ENCODE measurements at regions not wholly inside any gene's neighbourhood (a gene's known extent, or its start where the extent isn't known, plus 50 kb on each side); places are given as distances from the start of the nearest gene placed in this dataset.

DNA sequence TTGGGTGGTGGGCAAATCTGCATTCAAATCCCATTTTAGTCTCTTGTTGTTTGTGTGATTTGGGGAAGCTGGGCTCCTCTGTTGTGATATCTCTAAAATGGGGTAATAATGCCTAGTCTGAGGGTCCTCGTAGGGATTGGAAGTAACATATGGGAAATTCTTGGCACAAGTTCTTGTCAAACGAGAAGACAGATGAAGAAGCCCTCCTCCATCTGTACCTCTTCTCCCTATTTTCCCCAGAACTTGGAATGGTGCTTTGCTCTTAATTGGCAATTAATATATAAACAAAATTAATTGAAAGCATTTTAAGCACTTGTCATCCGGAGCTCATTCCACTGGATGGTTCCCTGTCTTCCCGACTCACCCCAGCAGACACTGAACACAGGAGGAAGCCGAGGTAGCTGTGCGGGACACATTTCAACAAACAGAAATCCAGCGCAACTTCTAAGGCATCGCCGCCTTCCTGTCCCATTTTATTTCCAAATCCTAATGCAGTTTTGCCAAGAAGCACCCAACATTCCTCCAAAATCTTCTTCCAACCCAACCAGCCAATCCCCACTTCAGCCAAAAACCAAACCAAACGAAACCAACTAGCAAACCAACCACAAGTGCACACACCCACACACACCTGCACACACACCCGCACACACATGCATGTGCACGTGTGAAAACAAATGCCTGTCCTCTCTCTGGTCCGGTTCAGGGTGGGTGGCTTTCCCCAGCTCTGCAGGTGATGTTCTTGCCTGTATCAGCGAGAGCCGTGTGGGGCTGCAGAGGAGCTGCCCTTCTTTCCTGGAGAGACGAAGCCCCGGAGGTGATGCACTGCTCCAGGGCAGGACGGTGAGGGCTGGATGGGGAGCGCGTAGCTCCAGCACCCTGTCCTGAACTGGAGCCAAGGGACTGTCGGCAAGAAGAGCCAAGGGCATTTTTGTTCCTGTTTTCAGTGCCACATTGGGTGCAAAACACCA is 100.8 kb upstream of the B3GAT1 start:
- Histone ChIP-seq H3K4me1 (ENCODE audit: control insufficient read depth, insufficient read depth, low read length) (no peaks in the 10 kb centered on the region), H3K9ac (ENCODE audit: low read length) (no peak overlapping the region), H3K4me3 (ENCODE audit: low read length) (no peak overlapping the region), H3K27me3 (ENCODE audit: control insufficient read depth, insufficient read depth, low read length) (no peaks in the 10 kb centered on the region), H3K36me3 (ENCODE audit: control insufficient read depth, insufficient read depth, low read length) (no peaks in the 10 kb centered on the region), H3K27ac (ENCODE audit: low read depth, low read length) (no peak overlapping the region)

DNA sequence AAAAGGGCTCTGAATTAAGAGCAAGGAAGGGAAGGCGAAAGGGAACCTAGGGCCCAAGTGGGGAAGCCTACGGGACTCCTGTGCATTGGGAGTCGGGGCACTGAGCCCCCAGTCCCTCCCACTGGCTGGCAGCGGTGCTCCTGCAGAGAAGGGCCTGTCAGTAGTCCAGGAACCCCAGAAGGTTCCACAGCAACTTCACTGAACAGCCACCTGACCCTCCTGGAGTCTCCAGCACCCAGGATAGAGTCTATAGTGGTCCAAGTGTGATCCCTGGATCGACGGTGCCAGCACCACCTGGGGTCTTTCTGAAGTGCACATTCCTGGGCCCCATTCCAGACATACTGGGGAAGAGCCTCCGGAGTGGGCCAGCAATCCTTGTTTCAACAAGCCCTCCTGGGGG is 100.0 kb upstream of the B3GAT1 start:
- H3K9ac ChIP-seq (ENCODE audit: low read length): no peak overlapping the region
- no peaks in the 10 kb centered on the region for H3K27me3 ChIP-seq (ENCODE audit: control insufficient read depth, insufficient read depth, low read length)
- H3K4me1 ChIP-seq (ENCODE audit: control insufficient read depth, insufficient read depth, low read length): no peaks in the 10 kb centered on the region
- no peak overlapping the region for H3K4me3 ChIP-seq (ENCODE audit: low read length)
- no peaks in the 10 kb centered on the region for H3K36me3 ChIP-seq (ENCODE audit: control insufficient read depth, insufficient read depth, low read length)
- no peak overlapping the region for H3K27ac ChIP-seq (ENCODE audit: low read depth, low read length)

DNA sequence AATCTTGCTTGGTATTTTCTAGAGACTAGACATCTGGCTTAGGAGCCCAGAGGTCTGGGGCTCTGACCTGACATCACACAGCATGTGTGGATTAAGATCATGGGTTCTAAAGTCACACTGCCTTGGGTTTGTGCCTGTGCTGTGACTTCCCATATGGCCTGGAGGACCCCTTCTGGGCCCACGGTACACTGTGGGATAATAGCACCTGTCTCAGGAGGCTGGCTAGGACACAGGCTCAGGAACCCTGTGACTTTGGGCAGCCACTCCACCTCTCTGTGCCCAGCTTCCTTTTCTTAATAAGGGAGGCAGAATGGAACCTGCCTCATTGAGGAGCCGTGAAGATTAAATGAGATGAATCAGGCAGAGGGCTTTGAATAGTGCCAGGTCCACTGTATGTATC is 99.2 kb upstream of the B3GAT1 start:
- Histone ChIP-seq H3K4me3 (ENCODE audit: low read length) (no peak overlapping the region), H3K36me3 (ENCODE audit: control insufficient read depth, insufficient read depth, low read length) (no peaks in the 10 kb centered on the region), H3K4me1 (ENCODE audit: control insufficient read depth, insufficient read depth, low read length) (no peaks in the 10 kb centered on the region), H3K9ac (ENCODE audit: low read length) (no peak overlapping the region), H3K27ac (ENCODE audit: low read depth, low read length) (no peak overlapping the region), H3K27me3 (ENCODE audit: control insufficient read depth, insufficient read depth, low read length) (no peaks in the 10 kb centered on the region)

DNA sequence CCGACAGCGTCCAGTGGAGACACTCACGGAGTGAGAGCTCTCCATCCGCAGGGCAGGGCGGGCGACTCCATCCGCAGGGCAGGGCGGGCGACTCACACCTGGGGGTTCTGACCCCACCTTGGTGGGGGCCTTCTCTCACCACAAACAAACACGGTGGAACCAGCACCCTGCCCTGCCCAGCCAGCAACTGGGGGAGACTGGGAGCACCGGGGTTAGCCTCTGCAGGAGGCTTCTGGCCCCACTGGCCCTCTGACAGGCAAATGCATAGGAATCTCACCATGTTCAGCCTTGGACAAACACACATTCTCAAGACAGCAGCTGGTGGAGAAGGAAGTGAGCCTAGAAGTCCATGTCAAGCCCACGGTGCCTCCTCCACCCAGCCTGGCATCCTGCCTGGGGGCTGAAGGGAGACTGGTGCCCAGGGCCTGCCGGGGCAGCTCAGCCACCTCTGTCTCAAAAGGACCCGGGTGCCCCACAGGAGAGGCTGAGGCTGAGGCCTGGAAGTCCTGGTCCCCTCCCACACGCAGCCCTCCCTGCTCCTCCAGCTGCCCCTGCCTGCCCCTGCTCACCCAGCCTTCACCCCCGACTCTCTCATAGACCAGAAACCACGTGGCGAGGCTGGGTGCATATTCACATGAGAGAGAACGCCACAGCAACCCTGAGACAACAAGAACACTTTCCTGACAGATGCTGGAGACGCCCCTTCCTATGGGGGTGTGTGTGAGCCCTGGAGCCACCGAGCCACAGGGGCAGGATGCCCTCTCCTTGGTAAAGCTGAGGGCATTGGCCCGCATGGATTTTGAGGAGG is 98.4 kb upstream of the B3GAT1 start:
- Histone ChIP-seq H3K9ac (ENCODE audit: low read length) (no peak overlapping the region), H3K36me3 (ENCODE audit: control insufficient read depth, insufficient read depth, low read length) (no peaks in the 10 kb centered on the region), H3K4me1 (ENCODE audit: control insufficient read depth, insufficient read depth, low read length) (no peaks in the 10 kb centered on the region), H3K27me3 (ENCODE audit: control insufficient read depth, insufficient read depth, low read length) (no peaks in the 10 kb centered on the region), H3K4me3 (ENCODE audit: low read length) (no peak overlapping the region), H3K27ac (ENCODE audit: low read depth, low read length) (no peak overlapping the region)

DNA sequence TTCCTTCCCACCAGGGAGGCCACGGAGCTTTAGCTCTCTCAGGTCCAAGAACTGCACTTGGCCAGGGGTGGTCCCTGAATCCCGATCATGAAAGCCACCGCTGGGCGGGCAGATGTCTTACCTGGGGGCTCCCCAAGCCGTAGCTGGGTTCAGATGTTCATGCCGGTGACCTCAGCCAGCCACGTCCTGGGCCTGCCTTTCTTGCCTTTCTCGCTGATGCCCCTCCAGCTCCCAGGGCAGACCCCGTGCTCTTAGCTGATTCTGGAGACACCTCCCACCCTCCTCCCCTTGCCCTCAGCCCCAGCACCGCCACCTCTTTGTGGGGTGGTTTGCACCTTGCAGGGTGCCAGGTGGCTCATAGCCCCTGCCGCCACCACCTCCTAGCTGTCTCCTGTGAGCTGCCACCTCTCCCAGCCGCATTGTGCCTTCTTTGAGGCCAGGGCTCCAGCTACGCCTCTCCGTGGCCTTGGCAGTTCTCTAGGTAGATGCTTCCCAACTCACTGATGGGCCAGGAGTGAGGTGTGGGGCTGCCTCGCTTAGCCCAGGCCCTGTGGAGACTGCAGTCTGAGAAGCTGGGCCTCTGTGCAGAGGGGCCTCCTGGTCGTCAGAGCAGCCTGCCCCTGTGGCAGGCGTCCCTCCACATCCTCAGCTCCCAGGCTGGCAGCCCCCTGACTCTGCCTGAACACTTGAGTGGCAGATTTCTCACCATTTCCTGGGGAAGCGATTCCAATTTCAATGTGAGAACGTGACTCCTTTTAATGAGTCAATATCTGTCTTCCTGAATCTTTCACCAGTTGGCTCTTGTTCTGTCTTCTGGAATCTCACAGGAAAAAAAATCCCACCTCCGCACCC is 97.6 kb upstream of the B3GAT1 start:
- H3K27me3 ChIP-seq (ENCODE audit: control insufficient read depth, insufficient read depth, low read length): no peaks in the 10 kb centered on the region
- no peaks in the 10 kb centered on the region for H3K4me1 ChIP-seq (ENCODE audit: control insufficient read depth, insufficient read depth, low read length)
- no peaks in the 10 kb centered on the region for H3K36me3 ChIP-seq (ENCODE audit: control insufficient read depth, insufficient read depth, low read length)
- H3K27ac ChIP-seq (ENCODE audit: low read depth, low read length): no peak overlapping the region
- no peak overlapping the region for H3K4me3 ChIP-seq (ENCODE audit: low read length)
- no peak overlapping the region for H3K9ac ChIP-seq (ENCODE audit: low read length)

DNA sequence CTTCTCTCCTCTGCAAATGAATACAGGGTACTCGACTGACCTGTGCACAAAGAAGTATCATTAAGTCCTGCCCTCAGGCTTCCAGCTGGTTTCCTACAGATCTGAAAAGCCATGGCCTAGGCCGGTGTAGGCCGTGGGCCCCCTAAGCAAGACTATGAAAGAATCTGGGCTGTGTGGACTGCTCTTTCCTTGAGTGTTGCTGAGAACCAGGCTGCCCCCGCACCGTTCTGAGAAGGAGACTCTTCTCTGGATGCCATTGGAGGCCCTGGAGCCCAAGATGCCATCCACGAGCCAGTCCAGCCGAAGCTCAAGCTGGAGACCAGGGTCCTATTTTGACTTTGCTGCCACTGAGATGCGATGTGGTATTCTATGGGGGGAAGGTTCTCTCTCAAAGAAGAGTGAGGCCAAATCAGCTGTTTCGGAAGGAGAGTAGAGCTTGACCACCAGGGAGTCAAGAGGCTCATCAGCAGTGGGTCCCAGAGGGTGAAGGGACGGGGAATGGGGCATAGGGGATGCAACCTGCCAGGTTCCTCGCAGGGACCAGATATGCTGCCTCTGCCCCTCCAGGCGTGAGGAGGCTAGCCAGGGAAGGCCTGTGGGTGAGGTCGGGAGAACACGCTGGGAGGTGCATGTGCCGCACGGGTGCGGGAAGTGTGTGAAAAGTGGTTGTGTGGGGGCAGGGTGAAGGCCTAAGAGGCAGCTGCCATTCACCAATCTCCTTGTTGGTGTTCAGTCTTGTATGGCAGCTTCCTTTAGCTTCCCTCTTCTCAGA is 96.4 kb upstream of the B3GAT1 start:
- no peaks in the 10 kb centered on the region for H3K27me3 ChIP-seq (ENCODE audit: control insufficient read depth, insufficient read depth, low read length)
- no peak overlapping the region for H3K9ac ChIP-seq (ENCODE audit: low read length)
- no peak overlapping the region for H3K27ac ChIP-seq (ENCODE audit: low read depth, low read length)
- H3K36me3 ChIP-seq (ENCODE audit: control insufficient read depth, insufficient read depth, low read length): no peaks in the 10 kb centered on the region
- H3K4me1 ChIP-seq (ENCODE audit: control insufficient read depth, insufficient read depth, low read length): no peaks in the 10 kb centered on the region
- no peak overlapping the region for H3K4me3 ChIP-seq (ENCODE audit: low read length)

DNA sequence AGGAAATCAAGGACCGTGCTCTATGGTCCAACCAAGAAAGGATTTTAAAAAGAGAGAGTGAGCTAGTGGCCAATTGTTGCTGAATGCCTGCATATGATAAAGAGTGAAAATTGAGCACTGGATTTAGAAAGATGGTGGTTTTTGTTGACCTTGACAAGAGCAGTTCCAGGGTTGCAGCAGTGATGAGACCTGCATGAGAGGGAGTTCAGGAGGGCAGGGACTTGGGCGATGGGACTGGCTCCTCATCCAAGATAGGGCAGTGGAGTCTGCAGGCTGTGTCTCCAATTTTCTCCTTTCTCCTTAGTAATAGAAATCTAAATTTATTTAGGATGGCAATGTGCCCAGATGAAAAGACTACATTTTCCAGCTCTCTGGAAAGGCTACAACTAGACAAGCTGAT is 94.0 kb upstream of the B3GAT1 start:
- no peaks in the 10 kb centered on the region for H3K4me1 ChIP-seq (ENCODE audit: control insufficient read depth, insufficient read depth, low read length)
- H3K9ac ChIP-seq (ENCODE audit: low read length): no peak overlapping the region
- no peaks in the 10 kb centered on the region for H3K27me3 ChIP-seq (ENCODE audit: control insufficient read depth, insufficient read depth, low read length)
- no peak overlapping the region for H3K4me3 ChIP-seq (ENCODE audit: low read length)
- no peaks in the 10 kb centered on the region for H3K36me3 ChIP-seq (ENCODE audit: control insufficient read depth, insufficient read depth, low read length)
- H3K27ac ChIP-seq (ENCODE audit: low read depth, low read length): no peak overlapping the region

DNA sequence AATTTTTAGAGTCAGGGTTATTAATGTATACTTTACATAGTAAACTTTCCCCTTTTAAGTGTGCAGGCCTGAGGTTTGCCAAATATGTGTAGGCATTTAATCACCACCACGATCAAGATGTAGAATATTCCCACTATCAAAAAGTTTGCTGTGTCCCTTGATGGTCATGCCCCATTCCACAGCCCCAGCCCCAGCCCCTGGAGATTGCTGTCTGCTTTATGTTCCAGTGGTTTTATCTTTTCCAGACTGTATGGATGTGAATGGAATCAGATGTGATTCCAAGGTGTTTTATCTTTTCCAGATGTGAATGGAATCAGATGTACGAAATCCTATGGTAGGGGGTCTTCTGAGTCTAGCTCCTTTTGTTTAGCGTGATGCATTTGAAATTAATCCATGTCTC is 93.1 kb upstream of the B3GAT1 start:
- Histone ChIP-seq H3K36me3 (ENCODE audit: control insufficient read depth, insufficient read depth, low read length) (no peaks in the 10 kb centered on the region), H3K9ac (ENCODE audit: low read length) (no peak overlapping the region), H3K27ac (ENCODE audit: low read depth, low read length) (no peak overlapping the region), H3K4me1 (ENCODE audit: control insufficient read depth, insufficient read depth, low read length) (no peaks in the 10 kb centered on the region), H3K4me3 (ENCODE audit: low read length) (no peak overlapping the region), H3K27me3 (ENCODE audit: control insufficient read depth, insufficient read depth, low read length) (no peaks in the 10 kb centered on the region)

DNA sequence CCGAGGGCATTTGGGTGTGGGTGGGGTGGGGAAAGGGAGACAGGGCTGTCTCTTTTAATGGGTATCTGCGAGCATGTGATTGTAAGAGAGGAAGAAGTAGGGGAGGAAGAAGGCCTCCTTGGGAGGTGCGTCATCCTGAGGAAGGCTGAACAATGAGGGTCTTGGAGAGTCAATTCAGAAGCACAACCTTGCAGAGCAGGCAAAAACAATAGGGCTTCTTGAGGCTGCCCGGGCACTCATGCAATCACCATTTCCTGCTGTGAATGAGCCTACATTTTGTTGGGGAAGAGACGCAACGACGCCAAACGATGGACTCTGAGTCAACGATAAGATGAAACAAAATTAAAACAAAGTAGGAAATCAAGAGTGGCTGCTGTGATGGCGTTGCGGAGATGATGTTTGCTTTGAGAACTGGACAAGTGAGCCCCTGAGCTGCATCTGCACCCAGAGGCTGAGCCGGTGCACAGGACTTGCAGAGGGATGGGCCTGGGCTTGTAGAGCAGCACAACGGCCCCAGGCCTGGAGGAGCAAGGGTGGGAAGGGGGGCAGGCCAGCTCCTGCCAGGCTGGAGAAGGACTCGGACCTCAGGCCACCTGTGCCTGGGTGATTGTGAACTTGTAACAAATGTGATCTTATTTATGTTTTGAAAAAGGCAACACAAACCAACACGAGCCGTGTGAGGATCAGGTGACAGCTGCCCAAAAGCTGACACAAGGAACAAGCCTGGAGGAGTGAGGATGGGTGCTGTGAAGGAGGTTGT is 92.3 kb upstream of the B3GAT1 start:
- no peaks in the 10 kb centered on the region for H3K4me1 ChIP-seq (ENCODE audit: control insufficient read depth, insufficient read depth, low read length)
- no peak overlapping the region for H3K27ac ChIP-seq (ENCODE audit: low read depth, low read length)
- no peaks in the 10 kb centered on the region for H3K36me3 ChIP-seq (ENCODE audit: control insufficient read depth, insufficient read depth, low read length)
- H3K4me3 ChIP-seq (ENCODE audit: low read length): no peak overlapping the region
- H3K27me3 ChIP-seq (ENCODE audit: control insufficient read depth, insufficient read depth, low read length): no peaks in the 10 kb centered on the region
- no peak overlapping the region for H3K9ac ChIP-seq (ENCODE audit: low read length)

DNA sequence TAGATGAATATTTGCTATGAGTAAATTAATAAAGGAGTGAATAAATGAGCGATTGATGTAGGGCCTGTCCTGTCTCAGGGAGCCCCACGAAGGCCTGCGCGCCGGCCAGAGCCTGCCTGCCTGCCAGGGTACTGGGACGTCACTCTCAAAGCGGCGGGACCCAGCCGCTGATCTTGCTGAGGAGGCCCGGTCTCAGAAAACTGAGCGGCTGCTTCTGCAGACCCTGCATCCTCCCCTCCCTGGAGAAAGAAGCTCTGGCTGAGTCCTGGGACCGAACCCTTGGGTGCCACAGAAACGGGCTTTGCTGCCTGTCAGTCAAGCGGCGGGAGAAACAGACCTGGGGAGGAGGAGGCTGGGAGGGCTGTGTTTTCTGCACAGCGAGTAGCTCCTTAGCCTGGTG is 91.6 kb upstream of the B3GAT1 start:
- no peak overlapping the region for H3K9ac ChIP-seq (ENCODE audit: low read length)
- no peaks in the 10 kb centered on the region for H3K36me3 ChIP-seq (ENCODE audit: control insufficient read depth, insufficient read depth, low read length)
- no peaks in the 10 kb centered on the region for H3K4me1 ChIP-seq (ENCODE audit: control insufficient read depth, insufficient read depth, low read length)
- H3K4me3 ChIP-seq (ENCODE audit: low read length): no peak overlapping the region
- H3K27me3 ChIP-seq (ENCODE audit: control insufficient read depth, insufficient read depth, low read length): no peaks in the 10 kb centered on the region
- H3K27ac ChIP-seq (ENCODE audit: low read depth, low read length): no peak overlapping the region

DNA sequence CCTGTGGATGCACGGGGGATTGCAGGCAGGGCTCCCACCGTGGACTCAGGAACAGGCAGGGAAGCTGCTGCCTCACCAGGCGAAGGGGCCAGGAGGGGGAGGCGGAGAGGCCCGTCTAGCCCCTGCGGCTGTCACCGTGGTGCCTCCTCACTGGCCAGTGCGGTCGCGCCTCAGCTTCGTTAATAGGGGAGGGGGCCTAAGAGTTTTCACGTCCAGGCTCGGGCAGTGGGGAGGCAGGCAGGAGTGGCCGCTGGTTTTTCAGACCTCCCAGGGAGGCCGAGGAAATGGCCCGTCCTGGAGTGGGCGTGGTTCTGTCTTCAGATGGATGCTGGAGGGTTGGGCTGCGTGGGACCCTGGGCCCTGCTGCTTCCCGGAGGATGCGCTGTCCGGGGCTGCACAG is 91.1 kb upstream of the B3GAT1 start:
- H3K4me1 ChIP-seq (ENCODE audit: control insufficient read depth, insufficient read depth, low read length): no peaks in the 10 kb centered on the region
- H3K4me3 ChIP-seq (ENCODE audit: low read length): no peak overlapping the region
- no peaks in the 10 kb centered on the region for H3K27me3 ChIP-seq (ENCODE audit: control insufficient read depth, insufficient read depth, low read length)
- H3K27ac ChIP-seq (ENCODE audit: low read depth, low read length): no peak overlapping the region
- no peaks in the 10 kb centered on the region for H3K36me3 ChIP-seq (ENCODE audit: control insufficient read depth, insufficient read depth, low read length)
- no peak overlapping the region for H3K9ac ChIP-seq (ENCODE audit: low read length)
